Right renal pelvis (tissue), 4 donors: ENCODE measurements at regions not wholly inside any gene's neighbourhood (a gene's known extent, or its start where the extent isn't known, plus 50 kb on each side); places are given as distances from the start of the nearest gene placed in this dataset.

Source experiments
- DNase-seq, 4 donors: peaks; one replicate each; pipeline ENCODE4 v3.0.0-alpha.2; 2013; ENCODE audit warnings: low read depth in 4 of 4, low spot score in 3 of 4, missing footprints in 1 of 4

DNA sequence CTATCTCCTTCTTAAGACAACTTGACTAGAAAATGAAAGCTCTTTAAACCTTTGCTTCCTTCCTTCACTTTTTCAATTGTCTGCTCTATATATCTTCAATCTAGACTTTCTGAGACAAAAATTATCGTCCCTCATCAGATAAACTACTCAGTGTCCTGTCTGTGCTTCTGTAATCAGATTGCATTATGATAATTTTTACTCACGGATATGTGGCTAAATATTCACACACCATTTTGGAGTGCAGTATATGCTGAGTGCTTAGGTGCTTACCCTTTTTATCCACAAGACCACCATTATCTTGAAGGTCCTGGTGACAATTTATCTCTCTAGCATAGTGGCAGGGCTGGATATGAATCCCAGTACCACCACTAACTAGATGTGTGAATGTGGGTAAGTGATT lies 1012.3 kb downstream of the TUSC7 start:
- no peak for DNase-seq

- DNase-seq = no peak
These were observed 1013.3 kb downstream of the TUSC7 start for GRCh38 chr3:117722856-117723255.

DNA sequence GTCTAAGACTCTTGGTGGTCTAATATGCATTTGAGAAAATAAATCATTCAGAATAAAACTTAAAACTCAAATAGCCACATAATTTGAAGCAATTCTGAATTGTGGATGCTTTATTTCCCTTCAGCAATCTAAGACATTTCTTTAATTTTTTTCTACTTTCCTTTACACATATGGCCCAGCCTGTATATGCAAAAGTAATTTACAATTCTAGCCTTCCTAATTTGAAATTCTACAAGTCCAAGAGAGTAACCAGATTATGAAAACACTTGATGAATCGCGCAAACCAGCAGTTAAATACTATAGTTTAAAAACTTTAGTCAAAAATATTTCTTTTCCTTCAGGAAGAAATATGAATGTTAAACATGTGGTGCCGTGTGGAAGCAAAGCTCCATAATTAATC lies 1014.2 kb downstream of the TUSC7 start:
- no peak for DNase-seq

- no peak for DNase-seq
These were observed 1015.7 kb downstream of the TUSC7 start for GRCh38 chr3:117725314-117725713.

GRCh38 chr3:117726776-117727175 lies 1017.2 kb downstream of the TUSC7 start:
- DNase-seq = no peak

DNA sequence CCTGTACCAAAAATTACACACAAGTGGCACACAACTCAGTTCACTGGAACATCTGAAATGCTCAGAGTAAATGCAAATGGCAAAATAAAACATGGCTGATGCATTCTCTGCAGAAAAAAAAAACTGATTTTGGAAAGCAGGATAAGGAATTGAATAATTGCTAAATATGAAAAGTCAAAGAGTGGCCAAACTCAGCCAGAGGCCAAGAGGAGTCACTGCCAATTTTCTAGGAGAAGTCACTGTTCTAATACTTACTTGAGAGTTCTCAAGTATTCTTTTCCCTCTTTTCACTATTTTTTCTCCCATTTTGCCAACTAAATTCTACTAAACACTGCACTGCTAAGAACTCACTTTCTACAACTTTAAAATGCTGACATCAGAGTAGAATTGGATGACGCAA lies 1018.6 kb downstream of the TUSC7 start:
- DNase-seq = no peak

DNA sequence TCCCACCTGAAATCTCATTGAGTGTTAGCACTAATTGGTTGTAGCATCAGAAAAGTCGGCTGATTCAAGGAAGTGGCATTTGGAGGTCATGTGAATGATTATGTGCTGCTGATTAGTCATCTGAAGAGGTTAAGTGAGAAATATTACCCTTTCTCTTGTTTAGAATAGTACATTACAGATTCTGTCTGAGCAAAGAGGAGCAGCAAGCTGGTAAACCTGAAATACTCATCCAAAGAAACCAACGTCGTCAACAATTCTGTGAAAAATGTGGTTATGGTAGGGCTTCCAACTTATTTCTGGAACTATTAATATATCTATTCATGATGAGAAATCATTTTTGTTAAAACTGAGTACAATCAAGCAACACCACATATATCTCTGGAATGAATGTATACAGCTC lies 1024.9 kb downstream of the TUSC7 start:
- no peak for DNase-seq

GRCh38 chr3:117735481-117736101 lies 1026.0 kb downstream of the TUSC7 start:
- DNase-seq = no peak

- no peak for DNase-seq
These were observed 1027.3 kb downstream of the TUSC7 start for GRCh38 chr3:117736846-117737245.

GRCh38 chr3:117743993-117744392 lies 1034.4 kb downstream of the TUSC7 start:
- DNase-seq = no peak

DNA sequence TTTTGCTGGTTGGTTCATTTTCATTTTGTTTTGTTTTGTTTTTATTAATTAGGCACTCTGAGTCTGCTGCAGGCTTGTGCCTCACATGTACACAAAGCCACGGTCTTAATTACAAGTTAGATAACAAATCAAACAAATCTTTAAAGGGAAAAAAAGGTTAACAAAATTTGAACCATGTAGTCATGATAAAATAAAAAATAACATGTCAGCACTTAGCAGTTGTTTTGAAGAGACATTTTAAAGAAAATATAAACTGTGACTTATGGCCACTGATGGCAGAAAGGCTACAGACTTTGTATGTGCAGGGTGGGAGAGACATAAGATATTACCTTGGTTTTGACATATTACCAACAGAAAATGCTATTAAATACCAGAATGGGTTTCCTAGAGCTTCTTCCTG lies 1035.4 kb downstream of the TUSC7 start:
- DNase-seq = no peak

DNA sequence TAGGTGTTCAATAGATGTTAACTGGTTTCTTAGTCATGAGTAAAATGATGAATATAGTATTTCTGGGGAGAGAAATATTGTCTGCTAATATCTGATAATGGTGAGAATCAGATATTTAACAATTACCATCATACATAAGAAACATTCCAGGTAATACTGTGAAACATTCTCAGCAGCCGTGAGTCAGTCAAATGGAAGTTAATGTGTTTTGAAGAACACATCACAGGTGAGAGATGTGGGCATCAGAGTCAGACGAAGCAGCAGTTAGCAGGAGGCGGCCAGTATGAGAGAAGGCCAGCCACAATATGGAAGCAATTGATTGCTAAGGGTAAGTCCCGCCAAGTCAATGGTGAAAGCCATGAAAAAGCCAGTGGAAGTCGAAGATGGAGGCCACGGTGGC lies 1035.9 kb downstream of the TUSC7 start:
- no peak for DNase-seq

DNA sequence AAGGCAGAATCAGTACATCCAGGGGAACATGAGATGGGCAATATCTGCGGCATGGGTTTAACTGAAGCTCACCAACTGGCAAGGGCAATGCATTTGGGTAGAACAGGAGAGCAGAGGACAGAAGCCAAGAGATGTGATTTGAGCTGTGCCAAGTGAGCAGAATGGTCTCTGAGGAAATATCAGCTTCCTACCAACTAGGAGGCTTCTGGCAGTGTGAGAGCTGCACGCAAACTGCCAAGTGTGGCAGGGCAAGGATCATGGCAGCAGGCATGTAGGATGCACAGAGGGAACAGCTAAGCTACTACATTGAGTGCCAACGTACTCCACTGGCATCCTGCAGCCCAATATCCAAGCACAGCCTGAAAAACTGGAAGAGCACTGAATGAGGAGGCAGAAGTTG lies 1036.5 kb downstream of the TUSC7 start:
- DNase-seq = no peak

GRCh38 chr3:117748131-117748530 lies 1038.6 kb downstream of the TUSC7 start:
- DNase-seq = no peak

DNA sequence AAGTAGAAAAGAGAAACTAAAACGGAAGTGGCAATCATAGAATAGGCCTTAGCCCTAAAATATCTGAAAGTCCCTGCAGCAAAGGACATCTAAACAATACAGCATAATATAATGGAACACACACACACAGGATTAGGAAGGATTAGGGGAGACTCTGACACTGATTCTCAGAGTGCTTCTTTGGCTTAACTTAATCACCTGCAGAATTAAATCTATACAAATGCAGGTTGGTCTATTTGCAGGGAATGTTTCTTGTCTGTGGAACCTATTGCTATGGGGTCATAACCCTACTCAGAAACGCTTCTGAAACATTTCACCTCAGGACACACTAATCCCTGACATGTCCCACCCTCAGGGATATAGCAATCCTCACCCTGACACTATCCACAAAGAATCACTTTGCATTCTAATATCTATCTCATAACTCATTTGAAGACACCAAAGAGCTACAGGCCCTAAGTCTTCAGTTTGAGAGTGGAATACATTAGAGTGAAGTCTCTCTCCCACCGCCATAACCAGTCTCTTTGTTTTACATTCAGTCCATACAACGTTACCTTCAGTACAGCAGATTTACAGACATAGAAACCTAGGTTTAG lies 1041.2 kb downstream of the TUSC7 start:
- no peak for DNase-seq

DNA sequence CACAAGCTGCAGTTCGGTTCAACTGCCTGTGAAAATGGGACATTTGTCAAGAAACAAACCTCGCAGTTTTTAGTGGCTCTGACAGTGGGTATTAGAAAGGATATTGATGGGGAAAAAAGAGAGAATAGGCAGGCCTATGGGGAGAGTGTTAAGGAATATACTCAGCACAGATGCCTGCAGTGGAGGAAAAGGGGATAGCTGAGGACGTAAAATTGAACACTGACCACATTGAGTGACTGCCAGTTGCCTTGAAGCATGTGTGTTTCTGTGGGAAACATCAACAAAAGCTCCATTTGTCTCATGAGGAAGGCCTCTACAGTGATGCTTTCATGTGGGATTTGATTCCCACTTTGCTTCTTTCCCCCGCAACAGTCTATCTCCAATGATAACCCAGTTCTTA lies 1042.1 kb downstream of the TUSC7 start:
- DNase-seq = no peak

DNA sequence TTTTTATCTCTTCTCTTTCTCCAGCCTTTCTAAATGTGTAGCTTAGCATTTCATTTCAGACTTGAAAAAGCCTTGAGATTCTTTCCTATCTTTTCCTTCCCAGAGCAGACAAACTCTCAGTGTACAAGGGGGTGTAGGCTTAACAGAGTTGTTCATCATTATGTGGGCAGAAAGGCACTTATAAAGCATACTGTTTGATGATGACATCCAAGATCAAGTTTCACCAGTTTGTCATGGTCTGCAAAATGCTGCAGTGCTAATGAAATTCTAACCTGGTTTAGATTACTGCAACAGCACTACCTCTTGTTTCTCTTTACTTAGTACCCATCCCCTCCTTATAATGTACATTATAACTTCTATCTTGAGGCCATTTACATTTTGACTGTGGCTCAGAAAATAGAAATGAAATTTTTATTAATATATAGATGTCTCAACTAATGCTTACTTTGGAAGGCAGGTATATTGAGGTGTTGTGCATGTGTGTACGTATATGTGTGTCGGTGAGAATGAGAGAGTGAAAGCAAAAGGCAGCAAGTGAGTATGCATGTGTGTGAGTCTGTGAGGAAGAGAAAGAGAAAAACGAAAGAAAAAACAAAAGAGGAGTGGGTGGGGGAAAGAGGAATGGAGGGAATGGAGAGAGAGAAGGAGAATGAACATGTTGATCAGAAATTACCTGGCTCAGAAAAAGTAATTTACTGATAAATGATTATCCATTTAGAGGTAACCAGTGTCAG lies 1043.6 kb downstream of the TUSC7 start:
- DNase-seq = no peak

GRCh38 chr3:117754058-117754457 lies 1044.5 kb downstream of the TUSC7 start:
- no peak for DNase-seq

GRCh38 chr3:117754841-117755240 lies 1045.3 kb downstream of the TUSC7 start:
- DNase-seq = no peak

DNA sequence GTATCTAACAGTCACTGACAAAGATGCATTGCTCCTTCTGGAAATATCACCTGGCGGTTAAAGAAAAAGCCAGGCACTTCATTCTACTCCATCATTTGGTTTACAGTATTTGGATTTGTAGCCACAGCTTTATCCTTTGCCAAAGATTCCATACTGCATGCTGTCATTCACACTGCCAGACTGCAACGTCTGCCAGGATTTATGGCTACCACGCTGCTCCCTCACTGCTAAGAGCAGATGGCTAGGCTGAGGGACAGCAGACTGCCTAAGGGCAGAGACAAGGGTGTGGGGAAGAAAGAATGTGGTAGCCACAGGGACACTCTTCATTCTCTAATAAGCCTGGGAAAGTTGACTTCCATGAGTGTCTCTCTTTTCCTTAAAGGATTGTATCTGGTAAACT lies 1047.0 kb downstream of the TUSC7 start:
- DNase-seq = no peak

DNA sequence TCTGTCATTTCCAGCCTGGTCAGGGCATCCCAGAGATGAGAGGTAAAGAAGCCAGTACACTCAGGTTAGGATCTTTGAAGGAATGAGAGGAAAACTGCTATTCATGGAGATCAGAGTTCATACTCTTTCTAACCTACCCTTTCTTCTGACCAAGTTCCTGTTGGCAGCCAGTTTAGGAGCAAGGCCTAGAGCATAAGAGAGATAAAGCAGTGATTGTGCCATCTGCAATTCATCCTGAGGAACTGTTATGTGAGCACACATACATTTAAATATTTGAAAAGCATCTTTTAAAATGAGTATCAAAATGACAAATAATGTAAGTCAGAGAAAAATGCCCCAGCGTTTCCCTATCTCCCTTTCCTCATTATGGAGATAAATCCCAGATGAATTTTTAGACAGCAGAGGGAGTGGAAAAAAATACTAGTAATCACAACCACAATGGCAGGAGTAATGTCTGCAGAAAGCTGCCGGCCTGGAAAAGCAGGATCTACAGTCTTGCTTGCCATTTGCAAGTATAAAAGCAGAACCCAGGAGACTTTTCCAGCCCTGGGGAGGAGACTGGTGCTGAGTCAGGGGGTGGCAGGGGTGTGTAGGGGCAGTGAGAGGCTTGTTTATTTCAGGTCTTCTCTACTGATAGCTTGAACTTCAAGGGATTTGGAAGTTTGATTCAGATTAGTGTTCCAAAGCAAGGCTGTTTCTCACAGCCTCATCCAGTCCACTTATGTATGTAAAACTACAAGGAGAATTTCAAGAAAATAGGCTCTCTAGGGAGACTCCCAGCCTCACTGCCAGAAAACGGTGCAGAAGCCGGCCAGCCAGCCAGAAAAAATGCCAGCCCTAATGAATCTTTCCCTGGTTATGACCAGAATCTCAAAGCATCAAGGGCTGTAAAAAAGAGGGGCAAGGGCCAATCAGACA lies 1052.4 kb downstream of the TUSC7 start:
- no peak for DNase-seq
